HCT116 (cell line): ENCODE measurements at regions not wholly inside any gene's neighbourhood (a gene's known extent, or its start where the extent isn't known, plus 50 kb on each side); places are given as distances from the start of the nearest gene placed in this dataset.

Experiments
- ATAC-seq: fragments of 200-7000 bp; cut with Tn5 transposase; 2 replicates; pipeline ENCODE4 v1.9.1; 2020; ENCODE audit warnings: mild to moderate bottlenecking, moderate library complexity
- BruUV-seq: library from RNA; stranded (reverse); fragments of 400-500 nt; replicated peaks from 2 replicates; lab custom pipeline; 2021; lab: Mats Ljungman, UMichigan
- CTCF ChIA-PET: fragments of 300-600 bp; sonication (Branson Sonifier 250); formaldehyde crosslinking; loops from one replicate; lab custom pipeline; 2021; ENCODE audit warnings: antibody characterized with exemption; lab: Charles Lee
- POLR2A ChIA-PET: fragments of 300-600, 350-600 bp; sonication (Branson Sonifier 250); formaldehyde crosslinking; loops from one replicate; lab custom pipeline; 2021; ENCODE audit warnings: antibody characterized with exemption; lab: Charles Lee
- RAD21 ChIA-PET, 2 experiments: fragments of 300-600 bp; sonication (Branson Sonifier 250); formaldehyde crosslinking; loops; one replicate each; lab custom pipeline; 2023; ENCODE audit warnings: low total read pairs in 2 of 2; ENCODE audit not compliant: uncharacterized antibody in 2 of 2, unreplicated experiment in 2 of 2, low non-redundant PET in 1 of 2; lab: Charles Lee
- DNase-seq: peaks from one replicate; pipeline ENCODE4 v3.0.0-alpha.2; 2010; ENCODE audit warnings: low read depth, low spot score
- H2AFZ ChIP-seq: fragments of 200-600 bp; shearing (Covaris generic), sonication (generic); 2 replicates; pipeline ENCODE4 v1.6.1; 2017; ENCODE audit warnings: low read depth, mixed run types, mixed read lengths, antibody characterized with exemption, low read length; ENCODE audit not compliant: poor library complexity, severe bottlenecking
- H3K27ac ChIP-seq: 2 replicates; pipeline ENCODE4 v1.5.1; 2012; ENCODE audit warnings: low read depth, low read length
- H3K27me3 ChIP-seq: fragments of 200-600 bp; sonication (generic); 2 replicates; pipeline ENCODE4 v1.6.1; 2016; ENCODE audit warnings: mixed run types, low read length, mixed read lengths; ENCODE audit not compliant: insufficient read depth
- H3K36me3 ChIP-seq, 2 experiments: fragments of 200-500 bp in 1 of 2; fragments of 200-600 bp in 1 of 2; sonication (Bioruptor generic) in 1 of 2; sonication (generic) in 1 of 2; 2 replicates each; pipeline versions ENCODE4 v1.5.1 to v1.6.1; 2014 to 2016; ENCODE audit warnings: low read length in 2 of 2, inconsistent platforms in 1 of 2, mixed read lengths in 1 of 2, mixed run types in 1 of 2; ENCODE audit not compliant: insufficient read depth in 2 of 2, control insufficient read depth in 1 of 2
- H3K4me1 ChIP-seq, 2 experiments: fragments of 200-600 bp in 1 of 2; sonication (generic) in 1 of 2; 2 replicates each; pipeline versions ENCODE4 v1.5.1 to v1.6.1; 2012 to 2017; ENCODE audit warnings: low read length in 2 of 2, inconsistent platforms in 1 of 2, mild to moderate bottlenecking in 1 of 2, mixed read lengths in 1 of 2, mixed run types in 1 of 2, moderate library complexity in 1 of 2; ENCODE audit not compliant: insufficient read depth in 2 of 2, control insufficient read depth in 1 of 2
- H3K4me2 ChIP-seq: fragments of 200-600 bp; sonication (generic); 2 replicates; pipeline ENCODE4 v1.6.1; 2017; ENCODE audit warnings: mixed run types, low read length, mixed read lengths
- H3K4me3 ChIP-seq, 2 experiments: fragments of 200-600 bp in 1 of 2; sonication (generic) in 1 of 2; replicated peaks in 1 of 2; 2 replicates each; pipeline ENCODE4 v1.5.1; 2011 to 2016; ENCODE audit warnings: low read length in 2 of 2, control low read depth in 1 of 2, low read depth in 1 of 2, mild to moderate bottlenecking in 1 of 2, mixed read lengths in 1 of 2, mixed run types in 1 of 2
- H3K79me2 ChIP-seq: fragments of 200-600 bp; sonication (generic); 2 replicates; pipeline ENCODE4 v1.6.1; 2017; ENCODE audit warnings: mild to moderate bottlenecking, mixed run types, low read length, moderate library complexity, mixed read lengths; ENCODE audit not compliant: insufficient read depth
- H3K9ac ChIP-seq: fragments of 200-600 bp; sonication (generic); 2 replicates; pipeline ENCODE4 v1.6.1; 2016; ENCODE audit warnings: low read length, mixed read lengths
- H3K9me2 ChIP-seq: fragments of 200-600 bp; sonication (generic), shearing (Covaris generic); 2 replicates; pipeline ENCODE4 v1.6.1; 2017; ENCODE audit warnings: mixed run types, mild to moderate bottlenecking, moderate library complexity; ENCODE audit not compliant: insufficient read depth
- H3K9me3 ChIP-seq, 2 experiments: fragments of 200-500 bp in 1 of 2; fragments of 200-600 bp in 1 of 2; sonication (Bioruptor generic) in 1 of 2; sonication (generic) in 1 of 2; 2 replicates each; pipeline ENCODE4 v1.6.1; 2014 to 2017; ENCODE audit warnings: low read length in 2 of 2, mixed read lengths in 2 of 2, inconsistent platforms in 1 of 2, low read depth in 1 of 2, mild to moderate bottlenecking in 1 of 2, mixed run types in 1 of 2, moderate library complexity in 1 of 2; ENCODE audit not compliant: control insufficient read depth in 1 of 2, insufficient read depth in 1 of 2
- H4K20me1 ChIP-seq: fragments of 200-600 bp; sonication (generic), shearing (Covaris generic); 2 replicates; pipeline ENCODE4 v1.6.1; 2017; ENCODE audit warnings: mixed run types, mild to moderate bottlenecking, moderate library complexity; ENCODE audit not compliant: insufficient read depth
- CBX3 ChIP-seq: IDR thresholded peaks from 2 replicates; pipeline ENCODE4 v1.6.1; 2012; ENCODE audit warnings: low read depth
- ELF1 ChIP-seq: IDR thresholded peaks from 2 replicates; pipeline ENCODE4 v1.6.1; 2012; ENCODE audit warnings: low read depth, borderline replicate concordance
- JUND ChIP-seq: IDR thresholded peaks from 2 replicates; pipeline ENCODE4 v1.6.1; 2012
- POLR2A ChIP-seq: IDR thresholded peaks from 2 replicates; pipeline ENCODE4 v1.7.0; 2011; ENCODE audit warnings: borderline replicate concordance; ENCODE audit not compliant: insufficient read depth, insufficient read length; ENCODE audit errors: extremely low read depth
- POLR2AphosphoS5 ChIP-seq: IDR thresholded peaks from 2 replicates; pipeline ENCODE4 v1.6.1; 2011; ENCODE audit warnings: mild to moderate bottlenecking, low read depth, low read length, moderate library complexity
- SRF ChIP-seq: IDR thresholded peaks from 2 replicates; pipeline ENCODE4 v1.6.1; 2012; ENCODE audit warnings: low read depth
- TCF7L2 ChIP-seq: IDR thresholded peaks from 2 replicates; pipeline ENCODE4 v1.7.0; 2011; ENCODE audit warnings: borderline replicate concordance, inconsistent platforms; ENCODE audit not compliant: insufficient read depth, insufficient read length; ENCODE audit errors: extremely low read depth
- YY1 ChIP-seq: IDR thresholded peaks from 2 replicates; pipeline ENCODE4 v1.6.1; 2011; ENCODE audit warnings: low read length, low read depth, moderate library complexity, mild to moderate bottlenecking; ENCODE audit not compliant: insufficient replicate concordance; ENCODE audit errors: extremely low read depth
- ZBTB33 ChIP-seq: IDR thresholded peaks from 2 replicates; pipeline ENCODE4 v1.6.1; 2011; ENCODE audit warnings: mild to moderate bottlenecking, low read length, moderate library complexity; ENCODE audit not compliant: insufficient replicate concordance; ENCODE audit errors: extremely low read depth
- intact Hi-C: fragments of 100-400 bp; cut with micrococcal nuclease; formaldehyde crosslinking; loops from 2 replicates; pipeline ENCODE4 v1.10.0; 2022
- TF ChIP-seq, protein P1 (sequence below): IDR thresholded peaks from 2 replicates; pipeline ENCODE4 v1.6.1; 2012
- TF ChIP-seq, protein P2 (sequence below): IDR thresholded peaks from 2 replicates; pipeline ENCODE4 v1.6.1; 2012

DNA sequence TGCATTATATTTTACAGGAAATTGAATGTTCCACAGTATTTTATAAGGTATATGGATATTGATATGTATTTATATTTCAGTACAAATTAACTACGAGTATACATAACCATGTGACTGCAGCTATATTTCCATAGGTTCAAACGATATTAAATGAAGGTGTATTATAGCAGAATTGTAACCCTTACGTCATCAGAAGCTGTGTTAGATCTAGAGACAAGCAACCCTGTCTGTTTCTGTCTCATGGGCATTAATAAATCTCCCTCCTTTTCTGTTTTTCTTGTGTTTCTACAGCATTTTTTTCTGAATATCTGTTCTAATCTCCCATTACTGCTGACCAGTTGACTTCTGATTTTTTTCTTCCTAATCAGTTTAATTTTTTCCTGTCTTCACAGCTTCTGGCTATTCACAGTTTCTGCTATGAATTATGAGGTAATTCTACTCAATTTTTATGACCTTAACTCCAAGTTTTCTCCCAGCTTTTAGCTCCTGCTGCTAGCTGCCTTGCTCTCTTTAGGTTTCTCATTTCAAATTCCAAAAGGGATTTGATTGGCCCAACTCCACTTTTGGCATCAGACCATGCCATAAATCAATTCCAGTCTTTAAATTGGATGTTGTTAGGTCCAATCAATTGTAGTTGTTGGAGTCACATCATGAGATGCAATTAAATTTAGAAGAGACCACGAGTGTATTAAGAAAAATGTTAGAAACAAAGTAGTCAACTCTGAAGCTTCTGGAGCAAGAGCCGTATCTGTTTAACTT, 277.5 kb upstream of the ZSWIM2 start:
- Histone ChIP-seq H3K79me2 (no peaks in the 10 kb centered on the region), H3K27me3 (no peaks in the 10 kb centered on the region), H4K20me1 (no peaks in the 10 kb centered on the region), H3K9me2 (no peaks in the 10 kb centered on the region), H3K4me1 (no peaks in the 10 kb centered on the region), H3K27ac (no peak overlapping the region), H3K4me3 (no peak overlapping the region), H3K9ac (no peak overlapping the region), H3K9me3 (no peaks in the 10 kb centered on the region), H3K4me2 (no peak overlapping the region), H2AFZ (no peak overlapping the region), H3K36me3 (no peaks in the 10 kb centered on the region)
- ChIA-PET RAD21 (no interaction called here), POLR2A (no interaction called here), CTCF (no interaction called here)
- no TSS peak for BruUV-seq
- DNase-seq (no peak), ATAC-seq (no peak)
- intact Hi-C loops: no loop called here
- TF ChIP-seq TCF7L2 (no peak), POLR2A (no peak), POLR2AphosphoS5 (no peak), ZBTB33 (no peak), CBX3 (no peak), SRF (no peak), YY1 (no peak), JUND (no peak), ELF1 (no peak)
- TF ChIP-seq, protein P1, sequence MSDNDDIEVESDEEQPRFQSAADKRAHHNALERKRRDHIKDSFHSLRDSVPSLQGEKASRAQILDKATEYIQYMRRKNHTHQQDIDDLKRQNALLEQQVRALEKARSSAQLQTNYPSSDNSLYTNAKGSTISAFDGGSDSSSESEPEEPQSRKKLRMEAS: no peak
- TF ChIP-seq, protein P2, sequence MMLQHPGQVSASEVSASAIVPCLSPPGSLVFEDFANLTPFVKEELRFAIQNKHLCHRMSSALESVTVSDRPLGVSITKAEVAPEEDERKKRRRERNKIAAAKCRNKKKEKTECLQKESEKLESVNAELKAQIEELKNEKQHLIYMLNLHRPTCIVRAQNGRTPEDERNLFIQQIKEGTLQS: no peak
